Uterus (tissue), 3 donors: ENCODE measurements at regions not wholly inside any gene's neighbourhood (a gene's known extent, or its start where the extent isn't known, plus 50 kb on each side); places are given as distances from the start of the nearest gene placed in this dataset.

ENCODE experiments used
- DNase-seq, 2 donors: peaks; one replicate each; pipeline ENCODE4 v3.0.0-alpha.2; 2019 to 2020
- H3K27ac ChIP-seq, 2 donors: fragments of 200-600 bp; sonication (generic); 1 replicate in 1 of 2; 2 replicates in 1 of 2; pipeline ENCODE4 v1.5.1; 2016 to 2018
- H3K27me3 ChIP-seq, 2 donors: fragments of 200-600 bp; sonication (generic); one replicate each; pipeline ENCODE4 v1.5.1; 2018 to 2019; ENCODE audit warnings: control low read depth in 1 of 2
- H3K36me3 ChIP-seq, 2 donors: fragments of 200-600 bp; sonication (generic); one replicate each; pipeline ENCODE4 v1.5.1; 2019; ENCODE audit warnings: control low read depth in 1 of 2
- H3K4me1 ChIP-seq, 2 donors: fragments of 200-600 bp; sonication (generic); one replicate each; pipeline ENCODE4 v1.5.1; 2018 to 2019; ENCODE audit warnings: control low read depth in 1 of 2
- H3K4me3 ChIP-seq, 2 donors: fragments of 200-600 bp; sonication (generic); 1 replicate in 1 of 2; 2 replicates in 1 of 2; pipeline ENCODE4 v1.5.1; 2018 to 2019; ENCODE audit warnings: mild to moderate bottlenecking in 1 of 2
- H3K9me3 ChIP-seq, 2 donors: fragments of 200-600 bp; sonication (generic); one replicate each; pipeline ENCODE4 v1.5.1; 2019; ENCODE audit warnings: control low read depth in 1 of 2
- CTCF ChIP-seq, 4 experiments: fragments of 200-600 bp in 2 of 4; fragments of 450-650 bp in 2 of 4; sonication (generic) in 2 of 4; IDR thresholded peaks; one replicate each; pipeline ENCODE4 v1.5.1; 2016 to 2019; ENCODE audit warnings: antibody characterized with exemption in 4 of 4, mild to moderate bottlenecking in 2 of 4, moderate library complexity in 1 of 4
- POLR2A ChIP-seq, 2 donors: fragments of 450-650 bp; IDR thresholded peaks; one replicate each; pipeline ENCODE4 v1.6.1; 2016; ENCODE audit warnings: antibody characterized with exemption in 2 of 2, mild to moderate bottlenecking in 1 of 2, moderate library complexity in 1 of 2
- intact Hi-C: fragments of 100-400 bp; cut with DNase I; formaldehyde crosslinking; loops from one replicate; pipeline ENCODE4 v1.15.1; 2023; ENCODE audit warnings: low total_unique reads
- donor health status: DM: yes; HTN: yes; CAD: no.

DNA sequence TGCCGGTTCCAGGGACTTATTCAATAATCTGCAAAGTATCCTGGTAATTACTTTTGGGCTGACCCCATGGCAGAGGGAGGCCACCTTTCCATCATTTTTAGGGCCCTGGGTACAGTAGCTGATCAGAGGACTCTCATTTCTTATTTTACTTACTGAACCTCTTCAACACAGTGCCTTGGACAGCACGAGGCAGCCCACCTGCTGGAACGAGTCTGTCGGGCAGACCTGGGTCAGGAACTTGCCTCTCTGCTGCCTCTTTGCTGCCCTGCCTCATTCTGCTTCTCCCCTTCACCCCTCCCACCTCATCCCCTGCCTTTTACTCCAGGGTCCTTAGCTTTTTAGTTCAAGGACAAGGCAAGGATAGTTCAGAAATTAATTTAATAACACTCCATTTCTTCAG is 204.5 kb downstream of the CSNK2A3 start:
- Histone ChIP-seq H3K36me3 (no peaks in the 10 kb centered on the region), H3K4me3 (no peak overlapping the region), H3K27ac (peak overlapping the region; percentile 53 to 83), H3K4me1 (no peaks in the 10 kb centered on the region), H3K27me3 (no peaks in the 10 kb centered on the region), H3K9me3 (no peaks in the 10 kb centered on the region)
- intact Hi-C loops, result no loop called here
- no peak for DNase-seq
- TF ChIP-seq CTCF (IDR thresholded peaks at IDR 0.05), result no peak
- no peak for TF ChIP-seq POLR2A (IDR thresholded peaks at IDR 0.05)

DNA sequence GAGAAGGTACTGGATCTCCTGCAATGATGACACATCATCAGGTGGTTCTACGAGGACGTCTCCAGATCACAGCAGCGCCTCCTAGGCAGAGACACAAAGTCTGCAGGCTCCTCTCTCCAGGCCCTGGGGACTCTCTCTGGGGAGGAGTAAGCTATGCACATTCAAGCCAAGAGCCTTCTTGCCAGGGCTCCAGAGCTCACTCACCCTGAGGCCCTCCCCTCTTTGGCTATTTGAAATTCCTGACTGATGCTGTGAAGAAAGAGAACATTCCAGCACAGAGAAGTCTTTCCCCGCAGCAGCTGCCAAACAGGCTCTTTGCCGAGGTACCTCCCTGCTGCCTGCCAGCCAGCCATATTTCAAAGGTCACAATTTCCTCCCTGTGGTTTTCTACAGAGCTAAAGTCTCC is 204.9 kb downstream of the CSNK2A3 start:
- Histone ChIP-seq H3K27me3 (no peaks in the 10 kb centered on the region), H3K36me3 (no peaks in the 10 kb centered on the region), H3K4me1 (no peaks in the 10 kb centered on the region), H3K4me3 (no peak overlapping the region), H3K9me3 (no peaks in the 10 kb centered on the region), H3K27ac (peak overlapping the region; percentile 60 to 83)
- TF ChIP-seq POLR2A (IDR thresholded peaks at IDR 0.05) (no peak), CTCF (IDR thresholded peaks at IDR 0.05) (peak; percentile 34 to 42 (median 38))
- DNase-seq, result peak; percentile 82 to 89
- intact Hi-C loops, result no loop called here

GRCh38 chr11:11146830-11147229 is 206.2 kb downstream of the CSNK2A3 start:
- no peak for DNase-seq
- TF ChIP-seq CTCF (IDR thresholded peaks at IDR 0.05) (no peak), POLR2A (IDR thresholded peaks at IDR 0.05) (no peak)
- Histone ChIP-seq H3K4me1 (peaks cover 0 to 3% of the 10 kb centered on the region in 2 donors), H3K9me3 (no peaks in the 10 kb centered on the region), H3K4me3 (no peak overlapping the region), H3K36me3 (no peaks in the 10 kb centered on the region), H3K27me3 (no peaks in the 10 kb centered on the region), H3K27ac (no peak overlapping the region)
- intact Hi-C loops, result no loop called here

- TF ChIP-seq POLR2A (IDR thresholded peaks at IDR 0.05), result no peak
- H3K9me3 ChIP-seq, result no peaks in the 10 kb centered on the region
- H3K4me3 ChIP-seq, result no peak overlapping the region
- no peak overlapping the region for H3K27ac ChIP-seq
- no peaks in the 10 kb centered on the region for H3K36me3 ChIP-seq
- intact Hi-C loops, result no loop called here
- DNase-seq, result no peak
- peaks cover 3 to 4% of the 10 kb centered on the region in 2 donors for H3K4me1 ChIP-seq
- no peaks in the 10 kb centered on the region for H3K27me3 ChIP-seq
Observed at GRCh38 chr11:11143849-11144248, 209.2 kb downstream of the CSNK2A3 start.

GRCh38 chr11:11142430-11142829 is 210.6 kb downstream of the CSNK2A3 start:
- Histone ChIP-seq H3K36me3 (no peaks in the 10 kb centered on the region), H3K4me1 (peaks cover 3 to 4% of the 10 kb centered on the region in 2 donors), H3K9me3 (no peaks in the 10 kb centered on the region), H3K4me3 (no peak overlapping the region), H3K27ac (peak overlapping the region; percentile 49 to 88), H3K27me3 (no peaks in the 10 kb centered on the region)
- TF ChIP-seq CTCF (IDR thresholded peaks at IDR 0.05) (no peak), POLR2A (IDR thresholded peaks at IDR 0.05) (no peak)
- no peak for DNase-seq
- intact Hi-C loops, result no loop called here

- no peaks in the 10 kb centered on the region for H3K27me3 ChIP-seq
- H3K36me3 ChIP-seq, result no peaks in the 10 kb centered on the region
- H3K27ac ChIP-seq, result peak overlapping the region; percentile 56 to 88
- H3K9me3 ChIP-seq, result no peaks in the 10 kb centered on the region
- no peak overlapping the region for H3K4me3 ChIP-seq
- H3K4me1 ChIP-seq, result peaks cover 3 to 4% of the 10 kb centered on the region in 2 donors
- intact Hi-C loops, result no loop called here
- TF ChIP-seq POLR2A (IDR thresholded peaks at IDR 0.05) (no peak), CTCF (IDR thresholded peaks at IDR 0.05) (no peak)
- no peak for DNase-seq
Observed at GRCh38 chr11:11141065-11141464, 212.0 kb downstream of the CSNK2A3 start.
